Tibial nerve (tissue), 4 donors: ENCODE measurements at regions not wholly inside any gene's neighbourhood (a gene's known extent, or its start where the extent isn't known, plus 50 kb on each side); places are given as distances from the start of the nearest gene placed in this dataset.
A peak's percentile ranks its signal among the peaks of the same experiment; 100 is the strongest.

Experiments used
- DNase-seq, 2 donors: peaks; one replicate each; pipeline ENCODE4 v3.0.0-alpha.2; 2019; ENCODE audit warnings: low spot score in 2 of 2
- H3K27ac ChIP-seq, 4 donors: fragments of 200-600 bp; sonication (generic) in 3 of 4; one replicate each; pipeline ENCODE4 v1.5.1; 2017 to 2019; ENCODE audit warnings: mild to moderate bottlenecking in 1 of 4
- H3K27me3 ChIP-seq, 2 donors: fragments of 200-600 bp; sonication (generic) in 1 of 2; one replicate each; pipeline versions ENCODE4 v1.5.1 to v1.6.0; 2017 to 2019
- H3K36me3 ChIP-seq, 3 donors: fragments of 200-600 bp; sonication (generic); one replicate each; pipeline ENCODE4 v1.5.1; 2018 to 2019
- H3K4me1 ChIP-seq, 4 donors: fragments of 200-600 bp; sonication (generic) in 3 of 4; one replicate each; pipeline ENCODE4 v1.5.1; 2017 to 2019
- H3K4me3 ChIP-seq, 4 donors: fragments of 200-600 bp; sonication (generic) in 3 of 4; one replicate each; pipeline ENCODE4 v1.5.1; 2017 to 2019; ENCODE audit warnings: mild to moderate bottlenecking in 1 of 4, moderate library complexity in 1 of 4
- H3K9me3 ChIP-seq, 4 donors: fragments of 200-600 bp; sonication (generic) in 3 of 4; one replicate each; pipeline ENCODE4 v1.5.1; 2017 to 2019
- CTCF ChIP-seq, 5 experiments: fragments of 200-600 bp in 3 of 5; fragments of 450-650 bp in 2 of 5; sonication (generic) in 3 of 5; IDR thresholded peaks; one replicate each; pipeline ENCODE4 v1.5.1; 2016 to 2019; ENCODE audit warnings: antibody characterized with exemption in 5 of 5, mild to moderate bottlenecking in 3 of 5, moderate library complexity in 2 of 5
- EP300 ChIP-seq, 2 donors: sonication (generic); formaldehyde crosslinking; IDR thresholded peaks; one replicate each; pipeline ENCODE4 v1.6.1; 2017; ENCODE audit warnings: antibody characterized with exemption in 2 of 2, mild to moderate bottlenecking in 1 of 2
- POLR2A ChIP-seq, 2 donors: fragments of 450-650 bp; IDR thresholded peaks; one replicate each; pipeline ENCODE4 v1.6.1; 2017; ENCODE audit warnings: antibody characterized with exemption in 2 of 2, mild to moderate bottlenecking in 2 of 2, moderate library complexity in 2 of 2
- WGBS, 2 donors: methylation state at CpG; one replicate each; pipeline ENCODE4 v1.1.5; 2018; 5-methylcytosine and 5-hydroxymethylcytosine counted together

- DNase-seq: no peak
- WGBS, 2 donors: 89 to 91% methylated on average over 11 of the region's 11 CpGs
- Histone ChIP-seq H3K27ac (no peak overlapping the region), H3K27me3 (peaks cover 0 to 4% of the 10 kb centered on the region in 2 donors), H3K36me3 (no peaks in the 10 kb centered on the region), H3K4me1 (peaks cover 0 to 28% (median 13%) of the 10 kb centered on the region in 4 donors), H3K4me3 (no peak overlapping the region), H3K9me3 (no peaks in the 10 kb centered on the region)
- TF ChIP-seq POLR2A (IDR thresholded peaks at IDR 0.05): no peak
- TF ChIP-seq CTCF (IDR thresholded peaks at IDR 0.05): no peak
- no peak for TF ChIP-seq EP300 (IDR thresholded peaks at IDR 0.05)
These were observed 142.7 kb downstream of the FOXD2 start for GRCh38 chr1:47580451-47580995.

GRCh38 chr1:47582891-47583608, 145.2 kb downstream of the FOXD2 start:
- TF ChIP-seq EP300 (IDR thresholded peaks at IDR 0.05) (no peak), CTCF (IDR thresholded peaks at IDR 0.05) (no peak)
- H3K36me3 ChIP-seq: no peaks in the 10 kb centered on the region
- H3K9me3 ChIP-seq: no peaks in the 10 kb centered on the region
- 67% methylated on average over 7 to 8 of the region's 8 CpGs for WGBS, 2 donors
- peaks cover 0 to 21% of the 10 kb centered on the region in 2 donors for H3K27me3 ChIP-seq
- no peak overlapping the region for H3K4me3 ChIP-seq
- DNase-seq: no peak
- peaks cover 0 to 19% (median 6%) of the 10 kb centered on the region in 4 donors for H3K4me1 ChIP-seq
- no peak overlapping the region for H3K27ac ChIP-seq

GRCh38 chr1:47584249-47584648, 146.4 kb downstream of the FOXD2 start:
- Histone ChIP-seq H3K4me3 (no peak overlapping the region), H3K27ac (no peak overlapping the region), H3K4me1 (peaks cover 0 to 10% (median 2%) of the 10 kb centered on the region in 4 donors), H3K27me3 (peaks cover 0 to 23% of the 10 kb centered on the region in 2 donors), H3K9me3 (no peaks in the 10 kb centered on the region), H3K36me3 (no peaks in the 10 kb centered on the region)
- TF ChIP-seq POLR2A (IDR thresholded peaks at IDR 0.05): no peak
- TF ChIP-seq CTCF (IDR thresholded peaks at IDR 0.05): no peak
- TF ChIP-seq EP300 (IDR thresholded peaks at IDR 0.05): no peak
- 71% methylated on average over 1 of the region's 1 CpG for WGBS, 2 donors
- no peak for DNase-seq

GRCh38 chr1:47585141-47585902, 147.5 kb downstream of the FOXD2 start:
- peak in 1 of 2 donors; percentile 2 for DNase-seq
- TF ChIP-seq POLR2A (IDR thresholded peaks at IDR 0.05): no peak
- TF ChIP-seq EP300 (IDR thresholded peaks at IDR 0.05): no peak
- no peak for TF ChIP-seq CTCF (IDR thresholded peaks at IDR 0.05)
- Histone ChIP-seq H3K9me3 (no peaks in the 10 kb centered on the region), H3K4me3 (no peak overlapping the region), H3K27me3 (peaks cover 0 to 28% of the 10 kb centered on the region in 2 donors), H3K36me3 (no peaks in the 10 kb centered on the region), H3K27ac (no peak overlapping the region), H3K4me1 (peaks cover 0 to 7% (median 0%) of the 10 kb centered on the region in 4 donors)
- 74 to 78% methylated on average over 9 of the region's 9 CpGs for WGBS, 2 donors
